ENCODE measurements at regions not wholly inside any gene's neighbourhood (a gene's known extent, or its start where the extent isn't known, plus 50 kb on each side); places are given as distances from the start of the nearest gene placed in this dataset.

DNA sequence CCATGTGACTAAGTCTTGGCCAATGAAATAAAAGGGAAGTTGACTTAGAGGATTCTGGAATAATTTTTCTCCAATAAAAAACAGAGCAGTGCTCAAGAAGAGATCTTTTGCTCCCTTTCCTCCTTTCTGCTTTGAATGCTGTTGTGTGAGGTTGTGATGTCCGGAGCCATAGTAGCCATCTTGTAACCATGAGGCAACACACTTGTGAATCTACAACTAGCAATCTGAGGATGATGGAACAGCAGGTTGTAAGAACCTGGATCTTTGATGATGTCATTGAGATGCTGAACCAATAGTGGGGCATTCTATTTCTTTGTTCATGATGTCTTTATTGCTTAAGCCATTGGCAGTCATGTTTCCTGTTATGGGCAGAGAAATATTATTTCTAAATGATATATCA is 230.0 kb upstream of the SRRM4 start:
- no peak for DNase-seq (ENCODE audit: low read depth in 4 of 6, low spot score in 6 of 6)
- WGBS (ENCODE audit: insufficient coverage), result no CpG with 5 or more reads among the region's 1 CpG
- Histone ChIP-seq H3K9me3 (ENCODE audit: control insufficient read depth, insufficient read depth, low read length) (peaks cover 4% of the 10 kb centered on the region), H3K4me1 (ENCODE audit: control insufficient read depth, insufficient read depth, low read length) (no peaks in the 10 kb centered on the region), H3K27ac (ENCODE audit: low read depth, low read length) (no peak overlapping the region), H3K4me3 (ENCODE audit: low read depth, low read length) (no peak overlapping the region), H3K27me3 (ENCODE audit: control insufficient read depth, insufficient read depth, low read length) (no peaks in the 10 kb centered on the region), H3K36me3 (ENCODE audit: control insufficient read depth, insufficient read depth, low read length) (no peaks in the 10 kb centered on the region)

DNA sequence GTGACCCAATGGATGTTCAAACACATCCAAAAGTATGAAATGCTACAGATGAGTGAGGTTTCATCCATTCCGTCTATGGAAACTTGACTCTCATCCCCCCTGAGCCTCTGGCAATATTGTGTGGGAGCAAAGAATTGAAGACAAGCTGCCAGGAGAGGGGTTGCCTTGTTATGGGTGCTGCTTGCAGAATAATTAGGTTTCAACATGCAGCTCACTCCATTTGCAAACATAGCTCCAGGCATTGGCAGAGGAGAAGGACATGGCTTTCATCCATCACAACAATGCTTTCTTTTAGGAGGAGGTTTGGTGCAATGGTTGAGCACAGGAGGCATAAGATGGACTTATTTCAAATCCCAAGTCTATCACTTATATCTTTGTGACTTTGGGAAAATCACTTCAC is 220.7 kb upstream of the SRRM4 start:
- WGBS (ENCODE audit: insufficient coverage), result no CpG with 5 or more reads among the region's 1 CpG
- H3K27me3 ChIP-seq (ENCODE audit: control insufficient read depth, insufficient read depth, low read length), result peaks cover 2% of the 10 kb centered on the region
- DNase-seq (ENCODE audit: low read depth in 4 of 6, low spot score in 6 of 6), result peak in 2 of 6 donors; percentile 50 to 61

DNA sequence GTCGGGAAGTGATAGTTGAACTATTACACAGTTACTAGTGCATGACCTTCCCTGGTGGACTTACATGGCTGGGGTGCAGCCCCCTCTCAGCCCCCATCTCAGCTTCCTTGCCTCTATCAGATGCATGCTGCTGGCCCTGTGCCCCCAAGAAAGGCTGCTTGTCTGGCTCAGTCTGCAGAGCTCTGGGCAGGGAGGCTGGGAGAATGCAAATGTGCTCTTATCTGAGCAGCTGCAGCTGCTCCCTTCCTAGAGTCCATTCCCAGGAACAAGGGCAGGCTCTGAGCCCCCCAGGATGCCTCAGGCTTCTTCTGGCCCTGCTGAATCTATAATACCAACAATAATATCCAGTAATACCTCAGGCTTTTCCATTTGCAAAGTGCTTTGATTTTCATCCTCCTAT is 218.1 kb upstream of the SRRM4 start:
- H3K9me3 ChIP-seq (ENCODE audit: control insufficient read depth, insufficient read depth, low read length), result no peaks in the 10 kb centered on the region
- peaks cover 13% of the 10 kb centered on the region for H3K4me1 ChIP-seq (ENCODE audit: control insufficient read depth, insufficient read depth, low read length)
- H3K36me3 ChIP-seq (ENCODE audit: control insufficient read depth, insufficient read depth, low read length), result no peaks in the 10 kb centered on the region
- H3K27me3 ChIP-seq (ENCODE audit: control insufficient read depth, insufficient read depth, low read length), result no peaks in the 10 kb centered on the region
- no peak overlapping the region for H3K4me3 ChIP-seq (ENCODE audit: low read depth, low read length)
- H3K27ac ChIP-seq (ENCODE audit: low read depth, low read length), result no peak overlapping the region
- no CpG with 5 or more reads among the region's 1 CpG for WGBS (ENCODE audit: insufficient coverage)
- peak in 2 of 6 donors; percentile 61 to 84 for DNase-seq (ENCODE audit: low read depth in 4 of 6, low spot score in 6 of 6)

More for the DNA sequence above, 220.7 kb upstream of the SRRM4 start:
- Histone ChIP-seq H3K9me3 (ENCODE audit: control insufficient read depth, insufficient read depth, low read length) (no peaks in the 10 kb centered on the region), H3K4me1 (ENCODE audit: control insufficient read depth, insufficient read depth, low read length) (peaks cover 13% of the 10 kb centered on the region), H3K4me3 (ENCODE audit: low read depth, low read length) (no peak overlapping the region), H3K36me3 (ENCODE audit: control insufficient read depth, insufficient read depth, low read length) (no peaks in the 10 kb centered on the region), H3K27ac (ENCODE audit: low read depth, low read length) (no peak overlapping the region)

DNA sequence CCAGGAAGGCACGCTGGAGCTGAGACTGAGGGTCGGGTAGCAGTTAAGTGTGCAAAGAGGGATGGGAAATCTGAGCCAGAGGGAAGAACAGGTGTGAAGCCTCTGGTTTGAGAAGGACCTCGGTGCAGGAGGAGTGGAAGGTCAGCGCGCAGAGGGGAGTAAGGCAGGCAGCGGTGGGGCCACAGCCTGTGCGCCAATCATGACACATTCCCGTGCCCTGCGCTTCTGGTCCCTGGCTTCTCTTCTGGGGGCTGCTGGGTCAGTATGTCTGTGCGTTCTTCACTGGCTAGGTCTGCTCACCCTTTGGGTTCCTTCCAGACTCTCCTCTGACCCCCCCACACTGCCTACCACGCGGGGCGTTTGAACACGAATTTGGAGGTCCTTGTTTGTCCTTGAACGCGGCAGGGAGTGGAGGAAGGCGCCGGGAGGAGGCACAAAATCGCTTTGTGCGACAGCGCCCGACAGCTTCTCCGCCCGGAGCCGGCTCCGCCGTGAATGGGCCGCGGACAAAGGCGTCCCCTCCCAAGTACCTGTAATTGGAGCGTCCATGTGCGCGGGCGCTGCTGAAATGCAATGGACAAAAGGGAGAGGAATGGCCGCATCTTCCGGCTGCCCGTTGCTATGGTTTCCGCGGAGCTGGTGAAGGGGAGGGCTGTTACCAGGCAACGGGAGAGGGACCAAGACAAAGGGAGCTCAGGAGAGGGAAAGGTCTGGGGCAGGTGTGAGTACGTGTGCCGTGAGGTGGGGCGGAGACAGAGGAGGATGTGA is 207.2 kb upstream of the SRRM4 start:
- H3K4me3 ChIP-seq (ENCODE audit: low read depth, low read length), result peak overlapping the region; percentile 22
- peak; percentile 66 to 99 (median 82) for DNase-seq (ENCODE audit: low read depth in 4 of 6, low spot score in 6 of 6)
- H3K36me3 ChIP-seq (ENCODE audit: control insufficient read depth, insufficient read depth, low read length), result no peaks in the 10 kb centered on the region
- WGBS (ENCODE audit: insufficient coverage), result 5% methylated on average over 43 of the region's 43 CpGs
- peak overlapping the region; percentile 66 for H3K27ac ChIP-seq (ENCODE audit: low read depth, low read length)
- no peaks in the 10 kb centered on the region for H3K9me3 ChIP-seq (ENCODE audit: control insufficient read depth, insufficient read depth, low read length)
- no peaks in the 10 kb centered on the region for H3K27me3 ChIP-seq (ENCODE audit: control insufficient read depth, insufficient read depth, low read length)
- H3K4me1 ChIP-seq (ENCODE audit: control insufficient read depth, insufficient read depth, low read length), result peaks cover 17% of the 10 kb centered on the region

DNA sequence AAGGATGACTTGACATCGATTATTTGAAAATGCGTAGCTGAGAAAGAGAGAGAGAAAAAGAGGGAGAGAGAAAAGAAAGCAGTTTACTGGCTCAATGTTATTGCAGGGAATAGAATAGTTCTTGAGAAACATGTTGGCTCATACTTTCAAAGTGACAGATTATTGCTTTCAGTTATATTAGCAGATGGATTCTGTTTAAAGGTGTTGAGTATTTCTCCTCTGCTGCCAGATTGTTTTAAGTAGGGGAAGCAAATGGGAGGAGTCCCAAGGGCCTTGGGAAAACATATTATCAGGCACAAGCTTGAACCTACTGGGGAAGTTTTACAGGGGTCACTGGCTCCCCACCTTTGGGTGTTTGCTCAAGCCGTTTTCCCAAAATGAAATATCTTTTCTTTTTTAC is 203.8 kb upstream of the SRRM4 start:
- WGBS (ENCODE audit: insufficient coverage), result 72% methylated on average over 3 of the region's 3 CpGs
- H3K27me3 ChIP-seq (ENCODE audit: control insufficient read depth, insufficient read depth, low read length), result no peaks in the 10 kb centered on the region
- H3K9me3 ChIP-seq (ENCODE audit: control insufficient read depth, insufficient read depth, low read length), result no peaks in the 10 kb centered on the region
- H3K27ac ChIP-seq (ENCODE audit: low read depth, low read length), result no peak overlapping the region
- no peak overlapping the region for H3K4me3 ChIP-seq (ENCODE audit: low read depth, low read length)
- H3K4me1 ChIP-seq (ENCODE audit: control insufficient read depth, insufficient read depth, low read length), result peaks cover 17% of the 10 kb centered on the region
- peak in 2 of 6 donors; percentile 36 to 59 for DNase-seq (ENCODE audit: low read depth in 4 of 6, low spot score in 6 of 6)
- no peaks in the 10 kb centered on the region for H3K36me3 ChIP-seq (ENCODE audit: control insufficient read depth, insufficient read depth, low read length)

DNA sequence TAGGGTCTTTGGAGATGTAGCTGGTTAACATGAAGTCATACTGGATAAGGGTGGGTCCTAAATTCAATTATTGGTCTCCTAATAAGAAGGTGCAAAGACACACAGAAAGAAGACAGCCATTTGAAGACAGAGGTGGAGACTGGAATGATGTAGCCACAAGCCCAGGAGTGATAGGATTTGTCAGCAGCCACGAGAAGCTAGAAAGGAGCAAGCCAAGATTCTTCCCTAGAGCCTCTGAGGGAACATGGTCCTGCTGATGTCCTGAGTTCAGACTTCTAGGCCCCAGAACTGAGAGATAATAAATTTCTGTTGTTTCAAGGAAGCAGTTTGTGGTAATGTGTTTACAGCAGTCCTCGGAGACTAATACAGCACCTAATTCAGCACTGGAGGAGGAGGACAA is 203.3 kb upstream of the SRRM4 start:
- H3K9me3 ChIP-seq (ENCODE audit: control insufficient read depth, insufficient read depth, low read length), result no peaks in the 10 kb centered on the region
- no peaks in the 10 kb centered on the region for H3K36me3 ChIP-seq (ENCODE audit: control insufficient read depth, insufficient read depth, low read length)
- DNase-seq (ENCODE audit: low read depth in 4 of 6, low spot score in 6 of 6), result no peak
- no peak overlapping the region for H3K4me3 ChIP-seq (ENCODE audit: low read depth, low read length)
- WGBS (ENCODE audit: insufficient coverage), result 85% methylated on average over 1 of the region's 2 CpGs
- H3K27ac ChIP-seq (ENCODE audit: low read depth, low read length), result no peak overlapping the region
- peaks cover 17% of the 10 kb centered on the region for H3K4me1 ChIP-seq (ENCODE audit: control insufficient read depth, insufficient read depth, low read length)
- no peaks in the 10 kb centered on the region for H3K27me3 ChIP-seq (ENCODE audit: control insufficient read depth, insufficient read depth, low read length)

DNA sequence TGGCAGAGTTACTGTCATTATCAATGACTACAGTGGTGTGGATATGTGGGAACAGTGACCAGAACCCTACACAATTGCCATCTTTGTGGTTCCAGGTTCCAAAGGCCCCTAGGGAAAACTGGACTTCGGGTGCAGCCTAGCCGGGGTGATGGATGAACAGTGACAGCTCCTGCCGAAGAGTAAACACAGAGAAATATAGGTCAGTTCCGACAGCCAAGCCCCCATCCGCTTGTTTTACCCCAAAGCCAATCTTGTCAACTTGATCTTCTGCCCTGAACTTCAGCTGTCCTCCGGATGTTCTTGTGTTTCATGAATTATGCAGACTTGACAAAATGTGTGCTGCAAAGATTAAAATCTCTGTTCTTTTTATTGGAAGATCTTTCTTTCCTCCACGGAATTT is 200.4 kb upstream of the SRRM4 start:
- DNase-seq (ENCODE audit: low read depth in 4 of 6, low spot score in 6 of 6), result no peak
- no peaks in the 10 kb centered on the region for H3K36me3 ChIP-seq (ENCODE audit: control insufficient read depth, insufficient read depth, low read length)
- H3K27me3 ChIP-seq (ENCODE audit: control insufficient read depth, insufficient read depth, low read length), result no peaks in the 10 kb centered on the region
- no peaks in the 10 kb centered on the region for H3K9me3 ChIP-seq (ENCODE audit: control insufficient read depth, insufficient read depth, low read length)
- 56% methylated on average over 5 of the region's 7 CpGs for WGBS (ENCODE audit: insufficient coverage)
- no peak overlapping the region for H3K27ac ChIP-seq (ENCODE audit: low read depth, low read length)
- H3K4me1 ChIP-seq (ENCODE audit: control insufficient read depth, insufficient read depth, low read length), result no peaks in the 10 kb centered on the region
- no peak overlapping the region for H3K4me3 ChIP-seq (ENCODE audit: low read depth, low read length)

DNA sequence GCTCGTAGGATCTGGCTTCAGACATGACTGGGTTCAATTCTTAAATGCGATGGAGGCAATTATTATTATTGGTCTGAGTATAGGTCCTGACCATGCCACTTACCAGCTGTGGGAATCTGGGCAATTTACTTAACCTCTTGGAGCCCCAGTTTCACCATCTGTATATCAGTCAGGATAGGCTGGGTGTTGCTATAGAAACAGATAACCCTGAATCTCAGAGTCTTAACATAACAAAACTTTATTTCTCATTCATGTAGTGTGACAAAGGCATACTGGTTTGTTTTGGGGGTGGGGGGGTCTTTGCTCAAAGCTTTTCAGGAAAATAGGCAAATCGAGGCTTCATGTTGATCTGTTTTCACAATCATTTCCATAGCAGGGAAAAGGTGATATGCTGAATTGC is 199.6 kb upstream of the SRRM4 start:
- DNase-seq (ENCODE audit: low read depth in 4 of 6, low spot score in 6 of 6), result no peak
- Histone ChIP-seq H3K27me3 (ENCODE audit: control insufficient read depth, insufficient read depth, low read length) (no peaks in the 10 kb centered on the region), H3K27ac (ENCODE audit: low read depth, low read length) (no peak overlapping the region), H3K4me3 (ENCODE audit: low read depth, low read length) (no peak overlapping the region), H3K9me3 (ENCODE audit: control insufficient read depth, insufficient read depth, low read length) (no peaks in the 10 kb centered on the region), H3K4me1 (ENCODE audit: control insufficient read depth, insufficient read depth, low read length) (no peaks in the 10 kb centered on the region), H3K36me3 (ENCODE audit: control insufficient read depth, insufficient read depth, low read length) (no peaks in the 10 kb centered on the region)
- WGBS (ENCODE audit: insufficient coverage), result 82% methylated on average over 2 of the region's 3 CpGs

DNA sequence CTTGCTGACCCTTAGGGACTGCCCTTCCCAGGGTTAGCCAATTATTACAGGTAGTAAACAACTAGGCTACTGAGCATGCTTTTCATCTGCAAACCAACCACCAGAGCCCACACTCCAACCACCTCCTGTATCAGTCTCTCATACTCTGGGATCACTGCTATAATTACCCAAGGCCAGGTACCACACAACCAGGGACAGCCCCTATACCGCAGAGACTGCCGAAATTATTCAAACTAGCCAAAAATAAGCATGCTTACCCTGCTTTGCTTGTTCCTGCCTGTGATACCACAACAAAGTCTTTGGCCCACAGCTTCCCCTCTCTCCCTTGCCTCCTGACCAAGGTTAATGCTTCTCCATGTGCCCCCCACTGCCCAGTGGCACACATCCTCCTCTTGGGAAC is 197.6 kb upstream of the SRRM4 start:
- no peaks in the 10 kb centered on the region for H3K4me1 ChIP-seq (ENCODE audit: control insufficient read depth, insufficient read depth, low read length)
- H3K27me3 ChIP-seq (ENCODE audit: control insufficient read depth, insufficient read depth, low read length), result no peaks in the 10 kb centered on the region
- no peaks in the 10 kb centered on the region for H3K9me3 ChIP-seq (ENCODE audit: control insufficient read depth, insufficient read depth, low read length)
- no peak overlapping the region for H3K4me3 ChIP-seq (ENCODE audit: low read depth, low read length)
- no peak overlapping the region for H3K27ac ChIP-seq (ENCODE audit: low read depth, low read length)
- DNase-seq (ENCODE audit: low read depth in 4 of 6, low spot score in 6 of 6), result no peak
- H3K36me3 ChIP-seq (ENCODE audit: control insufficient read depth, insufficient read depth, low read length), result no peaks in the 10 kb centered on the region
- 100% methylated on average over 2 of the region's 2 CpGs for WGBS (ENCODE audit: insufficient coverage)

DNA sequence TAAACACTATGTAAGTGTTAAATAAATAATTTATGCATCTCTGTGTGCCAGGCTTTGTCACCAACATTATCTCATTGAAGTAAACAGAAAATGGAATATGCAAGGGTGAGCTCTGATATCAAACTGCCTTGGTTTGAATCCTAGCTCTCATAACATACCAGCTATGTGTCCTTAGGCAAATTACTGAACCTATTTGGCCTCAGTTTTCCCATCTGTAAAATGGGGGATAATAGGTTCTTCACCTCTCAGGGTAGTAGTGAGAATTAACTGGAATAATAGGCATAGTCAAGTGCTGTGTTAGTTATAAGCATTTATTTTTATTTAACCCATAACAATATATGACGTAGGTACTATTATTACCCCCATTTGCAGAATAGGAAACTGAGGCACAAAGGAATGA is 190.8 kb upstream of the SRRM4 start:
- H3K27ac ChIP-seq (ENCODE audit: low read depth, low read length), result no peak overlapping the region
- H3K4me3 ChIP-seq (ENCODE audit: low read depth, low read length), result no peak overlapping the region
- no peaks in the 10 kb centered on the region for H3K4me1 ChIP-seq (ENCODE audit: control insufficient read depth, insufficient read depth, low read length)
- WGBS (ENCODE audit: insufficient coverage), result no CpG with 5 or more reads among the region's 1 CpG
- H3K36me3 ChIP-seq (ENCODE audit: control insufficient read depth, insufficient read depth, low read length), result no peaks in the 10 kb centered on the region
- DNase-seq (ENCODE audit: low read depth in 4 of 6, low spot score in 6 of 6), result no peak
- no peaks in the 10 kb centered on the region for H3K9me3 ChIP-seq (ENCODE audit: control insufficient read depth, insufficient read depth, low read length)
- H3K27me3 ChIP-seq (ENCODE audit: control insufficient read depth, insufficient read depth, low read length), result no peaks in the 10 kb centered on the region

All from spinal cord (tissue), 9 donors.